ENCODE measurements at regions not wholly inside any gene's neighbourhood (a gene's known extent, or its start where the extent isn't known, plus 50 kb on each side); places are given as distances from the start of the nearest gene placed in this dataset.
"Not testable (repeated sequence)": the region's sequence is repeated elsewhere in the genome, so short reads cannot be mapped to it uniquely, and the experiment has no call there.

- H3K36me3 Mint-ChIP-seq: no peaks in the 10 kb centered on the region
- H3K9me3 Mint-ChIP-seq: no peaks in the 10 kb centered on the region
- peaks cover 4 to 18% of the 10 kb centered on the region in 2 donors for H3K27me3 Mint-ChIP-seq
- H3K27ac Mint-ChIP-seq: no peak overlapping the region
- ATAC-seq (no peak), DNase-seq (ENCODE audit: low spot score) (no peak)
- H3K4me1 Mint-ChIP-seq (ENCODE audit: low read depth in 2 of 2): no peaks in the 10 kb centered on the region
- H3K4me3 Mint-ChIP-seq: no peak overlapping the region
Observed at GRCh38 chr3:44132061-44132460, 109.6 kb upstream of the TOPAZ1 start.

- Mint-ChIP-seq H3K9me3 (no peaks in the 10 kb centered on the region), H3K36me3 (no peaks in the 10 kb centered on the region), H3K27ac (no peak overlapping the region), H3K4me1 (ENCODE audit: low read depth in 2 of 2) (no peaks in the 10 kb centered on the region), H3K27me3 (peaks cover 4 to 18% of the 10 kb centered on the region in 2 donors), H3K4me3 (no peak overlapping the region)
- ATAC-seq (no peak), DNase-seq (ENCODE audit: low spot score) (no peak)
Observed at GRCh38 chr3:44132593-44132992, 109.1 kb upstream of the TOPAZ1 start.

GRCh38 chr3:44136421-44136820 lies 105.3 kb upstream of the TOPAZ1 start:
- no peaks in the 10 kb centered on the region for H3K36me3 Mint-ChIP-seq

GRCh38 chr3:44146073-44146472 lies 95.6 kb upstream of the TOPAZ1 start:
- no peaks in the 10 kb centered on the region for H3K4me1 Mint-ChIP-seq (ENCODE audit: low read depth in 2 of 2)
- no peak overlapping the region for H3K27ac Mint-ChIP-seq

More at GRCh38 chr3:44136421-44136820, 105.3 kb upstream of the TOPAZ1 start:
- H3K4me3 Mint-ChIP-seq: no peak overlapping the region
- H3K4me1 Mint-ChIP-seq (ENCODE audit: low read depth in 2 of 2): no peaks in the 10 kb centered on the region
- ATAC-seq (no peak), DNase-seq (ENCODE audit: low spot score) (no peak)
- H3K27ac Mint-ChIP-seq: no peak overlapping the region
- H3K27me3 Mint-ChIP-seq: peaks cover 14 to 26% of the 10 kb centered on the region in 2 donors
- no peaks in the 10 kb centered on the region for H3K9me3 Mint-ChIP-seq

GRCh38 chr3:44159696-44160300 lies 81.9 kb upstream of the TOPAZ1 start:
- no peak for DNase-seq (ENCODE audit: low spot score)
- peaks cover 23 to 44% of the 10 kb centered on the region in 2 donors for H3K27me3 Mint-ChIP-seq
- H3K9me3 Mint-ChIP-seq: no peaks in the 10 kb centered on the region
- peaks cover 4% of the 10 kb centered on the region for H3K36me3 Mint-ChIP-seq
- H3K27ac Mint-ChIP-seq: no peak overlapping the region
- peak; percentile 28 to 31 for ATAC-seq
- no peak overlapping the region for H3K4me3 Mint-ChIP-seq
- H3K4me1 Mint-ChIP-seq (ENCODE audit: low read depth in 2 of 2): no peaks in the 10 kb centered on the region

More at GRCh38 chr3:44146073-44146472, 95.6 kb upstream of the TOPAZ1 start:
- Mint-ChIP-seq H3K4me3 (no peak overlapping the region), H3K9me3 (no peaks in the 10 kb centered on the region), H3K36me3 (no peaks in the 10 kb centered on the region), H3K27me3 (peaks cover 22 to 35% of the 10 kb centered on the region in 2 donors)
- ATAC-seq: no peak
- no peak for DNase-seq (ENCODE audit: low spot score)

- no peaks in the 10 kb centered on the region for H3K4me1 Mint-ChIP-seq (ENCODE audit: low read depth in 2 of 2)
- peaks cover 4% of the 10 kb centered on the region for H3K36me3 Mint-ChIP-seq
- H3K9me3 Mint-ChIP-seq: no peaks in the 10 kb centered on the region
- H3K4me3 Mint-ChIP-seq: no peak overlapping the region
- no peak overlapping the region for H3K27ac Mint-ChIP-seq
- ATAC-seq: no peak
- peaks cover 27 to 40% of the 10 kb centered on the region in 2 donors for H3K27me3 Mint-ChIP-seq
- DNase-seq (ENCODE audit: low spot score): no peak
Observed at GRCh38 chr3:44160818-44161217, 80.9 kb upstream of the TOPAZ1 start.

GRCh38 chr3:44171891-44172290 lies 69.8 kb upstream of the TOPAZ1 start:
- ATAC-seq: no peak
- Mint-ChIP-seq H3K36me3 (no peaks in the 10 kb centered on the region), H3K9me3 (no peaks in the 10 kb centered on the region), H3K27me3 (peaks cover 21 to 34% of the 10 kb centered on the region in 2 donors), H3K27ac (no peak overlapping the region), H3K4me3 (no peak overlapping the region), H3K4me1 (ENCODE audit: low read depth in 2 of 2) (no peaks in the 10 kb centered on the region)
- DNase-seq (ENCODE audit: low spot score): no peak

- DNase-seq (ENCODE audit: low spot score); H3K36me3 Mint-ChIP-seq; H3K4me1 Mint-ChIP-seq (ENCODE audit: low read depth in 2 of 2); H3K9me3 Mint-ChIP-seq; H3K4me3 Mint-ChIP-seq; ATAC-seq; H3K27ac Mint-ChIP-seq: not testable (repeated sequence)
- H3K27me3 Mint-ChIP-seq: peaks cover 21 to 34% of the 10 kb centered on the region in 2 donors
Observed at GRCh38 chr3:44172701-44173100, 69.0 kb upstream of the TOPAZ1 start.

- H3K36me3 Mint-ChIP-seq: no peaks in the 10 kb centered on the region
- no peak for DNase-seq (ENCODE audit: low spot score)
- peaks cover 21 to 34% of the 10 kb centered on the region in 2 donors for H3K27me3 Mint-ChIP-seq
- no peaks in the 10 kb centered on the region for H3K9me3 Mint-ChIP-seq
- no peak overlapping the region for H3K27ac Mint-ChIP-seq
- H3K4me3 Mint-ChIP-seq: no peak overlapping the region
- no peaks in the 10 kb centered on the region for H3K4me1 Mint-ChIP-seq (ENCODE audit: low read depth in 2 of 2)
- ATAC-seq: no peak
Observed at GRCh38 chr3:44173263-44173662, 68.4 kb upstream of the TOPAZ1 start.

GRCh38 chr3:44175070-44175469 lies 66.6 kb upstream of the TOPAZ1 start:
- DNase-seq (ENCODE audit: low spot score) (no peak), ATAC-seq (no peak)
- H3K36me3 Mint-ChIP-seq: no peaks in the 10 kb centered on the region
- no peak overlapping the region for H3K4me3 Mint-ChIP-seq
- H3K4me1 Mint-ChIP-seq (ENCODE audit: low read depth in 2 of 2): no peaks in the 10 kb centered on the region
- H3K9me3 Mint-ChIP-seq: no peaks in the 10 kb centered on the region
- H3K27ac Mint-ChIP-seq: no peak overlapping the region
- peaks cover 21 to 34% of the 10 kb centered on the region in 2 donors for H3K27me3 Mint-ChIP-seq

- Mint-ChIP-seq H3K9me3 (no peaks in the 10 kb centered on the region), H3K4me3 (no peak overlapping the region), H3K36me3 (no peaks in the 10 kb centered on the region), H3K27ac (no peak overlapping the region), H3K4me1 (ENCODE audit: low read depth in 2 of 2) (no peaks in the 10 kb centered on the region), H3K27me3 (peaks cover 17 to 21% of the 10 kb centered on the region in 2 donors)
- no peak for ATAC-seq
- no peak for DNase-seq (ENCODE audit: low spot score)
Observed at GRCh38 chr3:44179246-44179645, 62.4 kb upstream of the TOPAZ1 start.

- Mint-ChIP-seq H3K9me3 (no peaks in the 10 kb centered on the region), H3K36me3 (no peaks in the 10 kb centered on the region), H3K27me3 (peaks cover 13 to 35% of the 10 kb centered on the region in 2 donors), H3K27ac (no peak overlapping the region), H3K4me3 (no peak overlapping the region), H3K4me1 (ENCODE audit: low read depth in 2 of 2) (no peaks in the 10 kb centered on the region)
- DNase-seq (ENCODE audit: low spot score): no peak
- no peak for ATAC-seq
Observed at GRCh38 chr3:44184319-44184953, 57.2 kb upstream of the TOPAZ1 start.

GRCh38 chr3:44185396-44185915 lies 56.2 kb upstream of the TOPAZ1 start:
- ATAC-seq: no peak
- H3K27ac Mint-ChIP-seq: no peak overlapping the region
- no peaks in the 10 kb centered on the region for H3K36me3 Mint-ChIP-seq
- no peaks in the 10 kb centered on the region for H3K9me3 Mint-ChIP-seq
- peaks cover 13 to 35% of the 10 kb centered on the region in 2 donors for H3K27me3 Mint-ChIP-seq
- DNase-seq (ENCODE audit: low spot score): no peak
- H3K4me3 Mint-ChIP-seq: no peak overlapping the region
- H3K4me1 Mint-ChIP-seq (ENCODE audit: low read depth in 2 of 2): no peaks in the 10 kb centered on the region

- no peaks in the 10 kb centered on the region for H3K9me3 Mint-ChIP-seq
- no peak for ATAC-seq
- H3K27ac Mint-ChIP-seq: no peak overlapping the region
- no peak overlapping the region for H3K4me3 Mint-ChIP-seq
- no peak for DNase-seq (ENCODE audit: low spot score)
- H3K27me3 Mint-ChIP-seq: peaks cover 13 to 35% of the 10 kb centered on the region in 2 donors
- H3K4me1 Mint-ChIP-seq (ENCODE audit: low read depth in 2 of 2): no peaks in the 10 kb centered on the region
- H3K36me3 Mint-ChIP-seq: no peaks in the 10 kb centered on the region
Observed at GRCh38 chr3:44186111-44186672, 55.5 kb upstream of the TOPAZ1 start.

All from natural killer cell treated with Interleukin-12 subunit alpha and Interleukin-12 subunit beta and Interleukin-15 and Interleukin-18, amount 100 ng/mL, for 72 hours (primary cell).